Ovary (tissue), 7 donors: ENCODE measurements at regions not wholly inside any gene's neighbourhood (a gene's known extent, or its start where the extent isn't known, plus 50 kb on each side); places are given as distances from the start of the nearest gene placed in this dataset.

ENCODE experiments used
- DNase-seq, 5 donors: peaks; one replicate each; pipeline ENCODE4 v3.0.0-alpha.2; 2019 to 2020
- H3K27ac ChIP-seq, 2 donors: fragments of 200-600 bp; one replicate each; pipeline versions ENCODE4 v1.5.1 to v1.8.0; 2019 to 2022
- H3K27me3 ChIP-seq: fragments of 200-600 bp; one replicate; pipeline ENCODE4 v1.8.0; 2022
- H3K36me3 ChIP-seq: fragments of 200-600 bp; sonication (generic); one replicate; pipeline ENCODE4 v1.5.1; 2019
- H3K4me1 ChIP-seq: one replicate; pipeline ENCODE4 v1.8.1; 2013; ENCODE audit warnings: mild to moderate bottlenecking, moderate library complexity; ENCODE audit not compliant: insufficient read depth
- H3K4me3 ChIP-seq: fragments of 200-600 bp; sonication (generic); one replicate; pipeline ENCODE4 v1.5.1; 2017
- H3K9me3 ChIP-seq, 2 donors: fragments of 200-600 bp in 1 of 2; sonication (generic) in 1 of 2; one replicate each; pipeline versions ENCODE4 v1.5.1 to v1.8.1; 2013 to 2019; ENCODE audit warnings: mild to moderate bottlenecking in 1 of 2, moderate library complexity in 1 of 2
- EP300 ChIP-seq: sonication (generic); formaldehyde crosslinking; IDR thresholded peaks from one replicate; pipeline ENCODE4 v1.6.1; 2017; ENCODE audit warnings: antibody characterized with exemption
- POLR2A ChIP-seq: fragments of 450-650 bp; IDR thresholded peaks from one replicate; pipeline ENCODE4 v1.6.1; 2017; ENCODE audit warnings: antibody characterized with exemption, mild to moderate bottlenecking, moderate library complexity
- WGBS, 3 donors: extraction: QIAGEN DNeasy Blood & Tissue Kit in 1 of 3; methylation state at CpG; one replicate each; pipeline versions ENCODE4 v1.1.5 to v1.1.7; 2013 to 2017; 5-methylcytosine and 5-hydroxymethylcytosine counted together
- intact Hi-C, 4 donors: fragments of 100-400 bp; cut with DNase I; formaldehyde crosslinking; loops; one replicate each; pipeline versions ENCODE4 v1.11.0 to v1.15.1; 2022 to 2023
- TF ChIP-seq, protein P1 (sequence below), 3 donors: fragments of 450-650 bp in 2 of 3; fragments of 200-600 bp in 1 of 3; IDR thresholded peaks; one replicate each; pipeline versions ENCODE4 v1.5.1 to v1.8.0; 2016 to 2022; ENCODE audit warnings: antibody characterized with exemption in 3 of 3, mild to moderate bottlenecking in 1 of 3
- donor health status: DM: no; HTN: no; CAD: no; lungs with moderate emphysema.
- donor health status: DM: no; HTN: no; CAD: no.
- donor health status: Bipolar disorder and iron deficiency.
- donor health status: DM: no; HTN: no; CAD: no.
- donor health status: DM: yes; HTN: yes; CAD: no.

DNA sequence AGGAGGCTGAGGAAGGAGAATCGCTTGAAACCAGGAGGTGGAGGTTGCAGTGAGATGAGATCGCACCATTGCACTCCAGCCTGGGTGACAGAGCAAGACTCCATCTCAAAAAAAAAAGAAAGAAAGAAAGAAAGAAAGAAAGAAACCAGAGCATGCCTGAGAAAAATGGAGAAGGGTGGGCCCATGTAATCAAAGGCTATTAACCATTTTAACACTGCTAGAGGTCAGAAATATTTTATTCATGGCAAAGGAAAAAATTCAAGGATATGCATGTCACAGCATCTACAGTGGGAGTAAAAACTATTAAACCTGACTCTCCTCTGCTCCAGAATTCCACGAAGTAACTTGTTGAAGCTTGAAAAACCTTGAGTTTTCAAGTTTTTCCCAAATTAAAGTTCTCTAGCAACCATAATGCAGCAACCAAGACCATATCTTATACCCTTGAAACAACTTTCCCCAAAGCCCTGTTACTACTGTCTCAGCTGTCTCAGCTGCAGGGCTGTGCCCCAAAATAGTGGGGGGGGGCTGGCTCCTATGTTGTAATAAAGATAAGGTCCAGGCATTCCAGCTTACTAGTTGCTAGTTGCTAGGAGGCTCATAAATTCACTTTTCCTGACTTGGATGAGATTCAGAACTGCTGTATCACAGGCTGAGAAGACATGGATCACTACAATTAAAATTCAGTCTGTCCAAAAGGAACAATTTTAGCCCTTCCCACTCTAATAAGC, 112.9 kb upstream of the SOD1 start:
- no peak overlapping the region for H3K27ac ChIP-seq
- DNase-seq, result peak in 1 of 5 donors; percentile 30
- H3K4me3 ChIP-seq, result no peak overlapping the region
- TF ChIP-seq, protein P1, sequence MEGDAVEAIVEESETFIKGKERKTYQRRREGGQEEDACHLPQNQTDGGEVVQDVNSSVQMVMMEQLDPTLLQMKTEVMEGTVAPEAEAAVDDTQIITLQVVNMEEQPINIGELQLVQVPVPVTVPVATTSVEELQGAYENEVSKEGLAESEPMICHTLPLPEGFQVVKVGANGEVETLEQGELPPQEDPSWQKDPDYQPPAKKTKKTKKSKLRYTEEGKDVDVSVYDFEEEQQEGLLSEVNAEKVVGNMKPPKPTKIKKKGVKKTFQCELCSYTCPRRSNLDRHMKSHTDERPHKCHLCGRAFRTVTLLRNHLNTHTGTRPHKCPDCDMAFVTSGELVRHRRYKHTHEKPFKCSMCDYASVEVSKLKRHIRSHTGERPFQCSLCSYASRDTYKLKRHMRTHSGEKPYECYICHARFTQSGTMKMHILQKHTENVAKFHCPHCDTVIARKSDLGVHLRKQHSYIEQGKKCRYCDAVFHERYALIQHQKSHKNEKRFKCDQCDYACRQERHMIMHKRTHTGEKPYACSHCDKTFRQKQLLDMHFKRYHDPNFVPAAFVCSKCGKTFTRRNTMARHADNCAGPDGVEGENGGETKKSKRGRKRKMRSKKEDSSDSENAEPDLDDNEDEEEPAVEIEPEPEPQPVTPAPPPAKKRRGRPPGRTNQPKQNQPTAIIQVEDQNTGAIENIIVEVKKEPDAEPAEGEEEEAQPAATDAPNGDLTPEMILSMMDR (IDR thresholded peaks at IDR 0.05), result no peak
- TF ChIP-seq POLR2A (no peak), EP300 (no peak)
- H3K9me3 ChIP-seq, result no peaks in the 10 kb centered on the region
- no peaks in the 10 kb centered on the region for H3K36me3 ChIP-seq
- peaks cover 1% of the 10 kb centered on the region for H3K4me1 ChIP-seq
- 57 to 63% (median 60%) methylated on average over 3 of the region's 3 CpGs for WGBS, 3 donors
- intact Hi-C loops, result no loop called here
- H3K27me3 ChIP-seq, result no peaks in the 10 kb centered on the region

DNA sequence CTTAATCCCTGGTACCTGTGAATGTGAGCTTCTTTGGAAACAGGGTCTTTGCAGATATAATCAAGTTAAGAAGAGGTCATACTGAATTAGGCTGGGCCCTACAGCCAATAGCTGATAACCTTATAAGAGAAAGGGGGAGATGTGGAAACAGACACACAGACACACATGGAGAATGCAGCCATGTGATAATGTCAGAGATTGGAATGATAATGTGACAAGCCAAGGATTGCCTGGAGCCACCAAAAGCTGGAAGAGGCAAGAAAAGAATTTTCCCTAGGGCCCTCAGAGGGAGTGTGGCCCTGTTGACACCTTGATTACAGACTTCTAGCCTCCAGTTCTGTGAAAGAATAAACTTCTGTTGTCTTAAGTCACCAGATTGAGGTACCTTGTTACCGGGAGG, 114.5 kb upstream of the SOD1 start:
- TF ChIP-seq POLR2A, result no peak
- TF ChIP-seq, protein P1 (IDR thresholded peaks at IDR 0.05), result no peak
- TF ChIP-seq EP300, result no peak
- Histone ChIP-seq H3K27ac (no peak overlapping the region), H3K4me1 (peaks cover 1% of the 10 kb centered on the region), H3K4me3 (no peak overlapping the region), H3K36me3 (no peaks in the 10 kb centered on the region), H3K27me3 (no peaks in the 10 kb centered on the region), H3K9me3 (no peaks in the 10 kb centered on the region)
- no peak for DNase-seq
- WGBS, 3 donors, result 91 to 94% (median 94%) methylated on average over 1 of the region's 1 CpG
- intact Hi-C loops, result no loop called here

GRCh38 chr21:31543191-31543590, 116.3 kb upstream of the SOD1 start:
- TF ChIP-seq, protein P1 (IDR thresholded peaks at IDR 0.05), result no peak
- TF ChIP-seq EP300, result no peak
- TF ChIP-seq POLR2A, result no peak
- Histone ChIP-seq H3K27me3 (no peaks in the 10 kb centered on the region), H3K4me3 (no peak overlapping the region), H3K4me1 (peaks cover 1% of the 10 kb centered on the region), H3K36me3 (no peaks in the 10 kb centered on the region), H3K27ac (no peak overlapping the region), H3K9me3 (no peaks in the 10 kb centered on the region)
- DNase-seq, result peak in 2 of 5 donors; percentile 16 to 45
- WGBS, 3 donors, result 35 to 77% (median 72%) methylated on average over 16 of the region's 16 CpGs
- intact Hi-C loops, result no loop called here

DNA sequence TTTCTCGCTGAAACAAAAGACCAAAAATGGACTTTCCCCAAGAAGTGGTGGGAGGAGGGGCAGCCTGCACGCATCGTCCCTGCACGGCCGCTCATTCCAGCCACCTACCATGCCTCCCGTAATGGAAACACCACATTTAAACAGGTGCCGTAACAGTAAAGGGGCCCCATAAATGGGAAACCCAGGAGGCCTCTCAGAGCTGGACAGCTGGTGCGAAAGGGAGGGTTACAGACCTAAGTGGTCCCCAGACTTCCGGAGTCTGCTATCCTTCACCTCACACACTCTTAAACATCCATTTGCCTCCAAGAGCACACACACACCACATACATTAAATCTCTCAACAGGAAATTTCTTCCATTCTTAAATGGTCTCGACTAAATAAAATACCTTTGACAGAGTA, 120.7 kb upstream of the SOD1 start:
- DNase-seq, result no peak
- Histone ChIP-seq H3K36me3 (no peaks in the 10 kb centered on the region), H3K9me3 (no peaks in the 10 kb centered on the region), H3K27me3 (no peaks in the 10 kb centered on the region), H3K4me1 (peaks cover 1% of the 10 kb centered on the region), H3K27ac (no peak overlapping the region), H3K4me3 (no peak overlapping the region)
- WGBS, 3 donors, result 73 to 84% (median 83%) methylated on average over 10 of the region's 10 CpGs
- intact Hi-C loops, result no loop called here
- TF ChIP-seq POLR2A (no peak), EP300 (no peak)
- TF ChIP-seq, protein P1 (IDR thresholded peaks at IDR 0.05), result no peak
